Activated CD4-positive, alpha-beta T cell treated with anti-CD3 and anti-CD28 coated beads, Interleukin-2, amount 50 U/mL, for 48 hours (primary cell): ENCODE measurements at regions not wholly inside any gene's neighbourhood (a gene's known extent, or its start where the extent isn't known, plus 50 kb on each side); places are given as distances from the start of the nearest gene placed in this dataset.

ENCODE experiments used
- DNase-seq, 2 experiments: peaks; one replicate each; pipeline ENCODE4 v3.0.0-alpha.2; 2020

DNA sequence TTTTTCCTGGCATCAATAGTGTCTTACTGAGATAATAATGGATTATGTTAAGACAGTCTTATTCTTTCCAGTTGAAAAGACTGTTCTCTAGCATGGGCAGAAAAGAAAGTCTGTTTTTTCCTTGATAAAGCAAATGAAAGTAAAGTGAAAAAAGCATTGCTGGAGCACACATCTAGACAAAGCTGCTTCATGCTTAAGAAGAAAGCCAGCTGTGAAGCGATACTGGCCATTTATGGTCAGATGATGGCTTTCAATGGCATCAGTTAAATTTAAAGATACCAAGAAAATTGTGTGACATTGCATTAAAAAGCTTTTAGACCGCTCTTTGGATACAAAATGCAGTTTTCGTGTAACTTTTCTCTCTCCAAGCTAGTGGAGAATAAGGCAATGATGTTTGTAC lies 242.1 kb upstream of the TRAM1L1 start:
- DNase-seq = no peak

- DNase-seq = no peak
These were observed 243.0 kb upstream of the TRAM1L1 start for GRCh38 chr4:117328333-117328732.

DNA sequence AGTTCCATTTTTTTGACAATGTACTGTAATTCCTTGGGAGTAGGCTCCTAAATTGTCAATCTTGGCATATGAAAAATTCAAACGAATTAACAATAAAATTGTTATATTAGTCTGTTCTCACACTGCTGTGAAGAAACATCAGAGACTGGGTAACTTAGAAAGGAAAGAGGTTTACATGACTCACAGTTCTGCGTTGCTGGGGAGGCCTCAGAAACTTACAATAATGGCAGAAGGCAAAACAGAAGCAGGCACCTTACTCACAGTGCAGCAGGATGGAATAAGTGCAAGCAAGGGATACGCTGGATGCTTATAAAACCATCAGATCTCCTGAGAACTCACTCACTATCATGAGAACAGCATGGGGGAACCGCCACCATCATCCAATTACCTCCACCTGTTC lies 246.4 kb upstream of the TRAM1L1 start:
- DNase-seq = no peak

DNA sequence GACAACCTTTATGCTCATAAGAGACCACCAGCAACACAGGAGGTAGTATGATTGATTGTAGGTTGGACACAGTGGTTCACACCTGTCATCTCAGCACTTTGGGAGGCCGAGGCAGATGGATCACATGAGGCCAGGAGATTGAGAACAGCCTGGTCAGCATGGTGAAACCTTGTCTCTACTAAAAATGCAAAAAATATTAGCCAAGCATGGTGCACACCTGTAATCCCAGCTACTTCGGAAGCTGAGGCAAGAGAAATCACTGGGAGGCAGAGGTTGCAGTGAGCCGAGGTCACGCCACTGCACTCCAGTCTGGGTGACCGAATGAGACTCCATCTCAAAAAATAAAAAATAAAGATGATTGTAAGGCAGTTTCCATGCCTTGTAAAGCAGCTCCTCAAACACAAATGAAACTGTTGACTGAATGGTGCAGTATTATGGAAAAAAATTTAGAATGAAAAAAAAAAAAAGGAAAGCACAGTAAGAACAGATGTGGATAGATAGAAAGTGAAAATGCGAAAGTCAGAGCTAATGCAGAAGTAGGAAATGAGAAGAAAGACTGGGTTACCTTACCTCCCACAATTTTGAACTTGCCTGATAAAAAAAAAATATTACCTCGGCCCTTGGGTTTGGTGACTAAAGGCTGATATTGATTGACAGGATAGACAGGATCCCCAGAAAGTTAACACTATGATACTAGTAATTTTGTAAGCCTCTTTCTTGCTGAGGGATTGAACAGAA lies 249.2 kb upstream of the TRAM1L1 start:
- DNase-seq = no peak

DNA sequence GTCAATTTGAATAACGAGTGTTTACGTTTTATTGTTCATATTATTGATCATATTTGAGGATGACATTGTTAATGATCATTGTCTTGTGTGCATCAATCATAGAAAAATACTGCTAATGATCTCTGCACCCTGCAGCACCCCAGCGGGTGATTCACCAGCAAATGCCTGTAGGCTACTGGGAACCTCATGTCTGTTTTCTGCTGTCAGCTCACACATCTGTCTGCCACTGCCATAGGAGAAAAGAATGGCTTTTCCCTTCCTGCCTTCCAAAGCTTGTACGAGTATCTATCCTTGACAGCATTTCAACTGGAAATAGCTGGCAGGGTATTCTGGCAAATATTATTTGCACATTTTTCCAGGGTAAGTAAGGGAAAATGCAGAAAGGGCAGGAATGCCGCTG lies 272.1 kb upstream of the TRAM1L1 start:
- no peak for DNase-seq

DNA sequence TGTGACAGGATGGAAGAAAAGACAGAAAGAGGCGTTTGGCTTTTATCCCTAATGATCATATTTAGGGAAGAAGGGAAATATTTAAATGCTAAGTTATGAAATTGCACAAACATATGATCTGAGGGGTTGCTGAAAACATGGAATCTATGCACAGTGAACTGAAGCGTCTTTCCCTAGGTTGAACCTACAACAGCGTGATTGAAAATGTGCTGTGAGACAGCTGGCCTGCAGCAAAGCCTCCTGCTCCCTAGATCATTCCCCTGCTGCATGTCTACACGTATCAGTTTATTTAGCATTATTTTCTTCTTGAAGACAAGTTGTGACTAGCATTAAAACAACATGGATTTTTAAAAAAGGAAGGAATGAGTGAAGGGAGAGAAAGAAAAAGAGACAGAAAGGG lies 272.5 kb upstream of the TRAM1L1 start:
- DNase-seq = no peak

- DNase-seq = no peak
These were observed 285.7 kb upstream of the TRAM1L1 start for GRCh38 chr4:117370944-117371668.

DNA sequence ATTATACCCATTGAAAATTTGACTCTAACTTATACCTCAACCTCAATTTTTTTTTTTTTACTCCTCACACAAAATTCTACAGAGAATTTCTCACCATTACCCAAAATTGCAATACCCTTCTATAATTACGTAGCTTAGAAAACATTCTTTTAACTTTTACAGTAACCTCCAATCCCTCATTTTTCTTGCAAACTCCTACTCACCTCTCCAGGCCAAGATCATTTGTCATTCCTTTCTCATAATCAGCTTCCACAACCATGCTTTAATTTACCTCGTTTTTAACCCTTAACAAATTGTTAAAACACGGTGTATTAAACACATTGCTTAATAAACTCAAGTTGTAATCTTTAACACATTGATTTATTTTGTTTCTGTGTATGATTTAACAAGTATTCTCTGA lies 289.7 kb upstream of the TRAM1L1 start:
- no peak for DNase-seq

- no peak for DNase-seq
These were observed 291.3 kb upstream of the TRAM1L1 start for GRCh38 chr4:117376692-117377091.

GRCh38 chr4:117378942-117379341 lies 293.6 kb upstream of the TRAM1L1 start:
- DNase-seq = no peak

DNA sequence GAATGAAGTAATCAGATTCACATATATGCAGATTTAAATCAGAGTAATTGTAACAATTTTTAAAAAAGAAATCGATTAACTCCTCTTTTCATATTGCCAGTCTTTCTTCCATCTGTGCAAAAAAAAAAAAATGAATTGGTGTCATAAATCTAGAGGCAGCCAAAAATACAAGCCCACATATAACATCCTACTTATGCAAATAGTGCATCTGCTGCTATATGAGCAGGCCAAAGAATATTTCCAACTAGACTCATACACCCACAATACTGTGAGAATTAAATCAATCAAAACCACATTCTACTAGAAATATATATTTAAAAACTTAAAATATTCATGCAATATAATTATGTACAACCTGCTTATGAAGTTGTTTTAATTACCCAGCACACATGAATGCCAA lies 298.1 kb upstream of the TRAM1L1 start:
- no peak for DNase-seq

GRCh38 chr4:117385526-117385925 lies 300.1 kb upstream of the TRAM1L1 start:
- DNase-seq = no peak

- no peak for DNase-seq
These were observed 301.7 kb upstream of the TRAM1L1 start for GRCh38 chr4:117387072-117387471.

DNA sequence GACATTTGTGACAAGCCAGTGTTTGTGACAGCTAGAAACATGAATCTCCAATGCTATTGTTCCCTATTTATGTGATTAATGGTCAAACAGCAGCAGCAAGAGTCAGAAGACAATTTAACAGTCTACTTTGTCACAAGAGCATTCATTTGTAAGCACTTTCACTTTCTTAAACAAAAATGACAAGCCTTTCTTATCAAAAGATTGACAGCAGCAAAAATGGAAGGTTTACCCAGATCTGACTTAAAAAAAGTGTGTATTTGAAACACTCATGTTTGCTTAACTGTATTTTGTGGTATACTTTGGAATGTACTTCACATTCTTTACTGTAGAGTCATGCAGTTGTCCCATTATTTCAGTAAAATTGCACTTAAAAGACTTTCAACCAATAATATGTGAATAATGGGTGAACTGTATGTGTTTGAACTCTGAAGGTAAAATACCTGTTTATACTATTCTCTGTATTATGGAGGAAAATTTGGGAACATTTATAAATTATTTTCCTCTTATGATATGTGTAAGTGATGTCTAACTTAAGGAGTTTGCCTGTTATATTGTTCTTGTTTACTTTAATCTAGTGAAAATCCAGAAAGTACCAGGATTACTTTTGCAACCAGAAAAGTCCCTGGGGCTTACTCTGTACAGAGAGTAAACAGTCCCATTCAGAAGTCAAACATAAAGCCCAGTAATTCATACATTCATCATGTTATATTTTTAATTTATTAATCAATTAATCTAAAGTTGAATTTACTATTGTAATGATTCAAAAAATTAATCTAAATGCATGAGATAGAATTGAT lies 314.9 kb upstream of the TRAM1L1 start:
- no peak for DNase-seq

DNA sequence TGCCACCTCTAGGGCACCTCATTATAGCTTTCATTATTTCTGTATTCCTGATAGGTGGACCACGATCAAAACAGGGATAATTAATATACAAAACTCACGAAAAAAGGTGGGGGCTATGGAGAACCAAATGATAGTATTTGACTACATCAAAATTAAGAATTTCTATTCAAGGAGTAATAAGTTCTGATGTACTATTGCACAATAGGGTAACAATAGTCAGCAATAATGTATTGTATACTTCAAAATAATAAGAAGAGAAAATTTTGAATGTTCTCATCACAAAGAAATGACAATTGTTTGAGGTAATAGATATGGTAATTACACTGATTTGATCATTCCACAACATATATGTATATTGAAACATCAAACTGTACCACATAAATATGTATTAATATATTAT lies 327.3 kb upstream of the TRAM1L1 start:
- no peak for DNase-seq

- DNase-seq = no peak
These were observed 332.5 kb upstream of the TRAM1L1 start for GRCh38 chr4:117417856-117418255.

- DNase-seq = no peak
These were observed 335.6 kb upstream of the TRAM1L1 start for GRCh38 chr4:117420948-117421347.

DNA sequence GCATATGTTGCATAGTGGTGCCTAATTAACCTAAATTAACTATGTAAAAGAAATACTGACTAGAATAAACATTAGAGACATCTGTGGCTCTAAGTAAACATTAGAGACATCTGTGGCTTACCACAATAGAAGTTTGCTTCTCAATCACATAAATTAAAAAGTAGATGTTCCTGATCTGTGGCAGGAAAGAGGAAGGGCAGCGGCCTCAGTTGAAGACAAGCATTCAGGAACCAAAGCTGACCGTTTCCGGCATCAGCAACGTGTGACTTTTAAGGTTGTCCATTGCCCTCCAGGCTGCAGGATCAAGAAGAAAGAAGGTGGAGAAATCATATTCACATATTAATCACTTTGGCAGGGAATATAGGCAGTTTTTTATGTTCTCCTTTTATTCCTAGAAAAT lies 336.3 kb upstream of the TRAM1L1 start:
- DNase-seq = no peak

DNA sequence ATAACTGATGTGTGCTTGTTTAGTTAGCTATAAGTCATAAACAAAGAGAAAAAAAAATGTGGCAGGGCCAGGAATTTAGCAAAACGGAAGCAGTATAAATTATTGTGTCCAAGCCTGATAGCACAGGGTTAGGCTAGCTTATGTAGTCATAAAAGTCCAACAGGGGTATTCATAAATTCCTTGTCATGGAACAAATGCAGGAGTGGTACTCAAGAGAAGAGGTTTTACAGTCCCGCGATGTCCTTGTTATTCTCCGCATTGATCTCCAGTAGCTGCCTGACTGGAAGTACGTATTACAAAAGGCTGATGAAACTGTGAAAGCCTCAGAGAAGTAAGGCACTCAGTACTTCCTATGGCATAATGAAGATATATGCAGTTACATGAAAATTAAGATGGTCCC lies 336.9 kb upstream of the TRAM1L1 start:
- DNase-seq = no peak

DNA sequence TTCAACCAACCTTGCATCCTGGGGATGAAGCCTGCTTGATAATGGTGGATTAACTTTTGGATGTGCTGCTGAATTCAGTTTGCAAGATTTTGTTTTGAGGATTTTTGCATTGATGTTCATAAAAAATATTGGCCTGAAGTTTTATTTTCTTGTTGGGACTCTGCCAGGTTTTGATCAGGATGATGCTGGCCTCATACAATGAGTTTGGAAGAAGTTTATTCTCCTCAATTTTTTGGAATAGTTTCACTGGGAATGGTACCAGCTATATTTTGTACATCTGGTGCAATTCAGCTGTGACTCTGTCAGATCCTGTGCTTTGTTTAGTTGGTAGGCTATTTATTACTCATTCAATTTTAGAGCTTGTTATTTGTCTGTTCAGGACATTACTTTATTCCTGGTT lies 340.3 kb upstream of the TRAM1L1 start:
- DNase-seq = no peak

DNA sequence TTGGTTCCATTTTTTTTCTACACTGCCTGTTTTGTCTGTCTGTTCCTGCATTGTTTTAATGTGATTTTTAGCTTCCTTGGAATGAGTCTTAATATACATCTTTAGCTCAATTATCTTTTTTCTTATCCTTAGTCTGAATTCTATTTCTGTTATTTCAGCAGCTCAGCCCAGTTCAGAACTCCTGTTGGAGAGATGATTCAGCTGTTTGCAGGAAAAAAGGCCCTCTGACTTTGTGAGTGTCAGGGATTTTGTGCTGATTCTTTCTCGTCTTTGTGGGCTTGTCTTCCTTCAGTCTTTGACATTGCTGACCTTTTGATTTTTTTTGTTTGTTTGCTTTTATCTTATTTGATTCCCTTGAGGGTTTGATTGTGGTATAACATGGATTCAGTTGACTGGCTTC lies 343.2 kb upstream of the TRAM1L1 start:
- no peak for DNase-seq

- no peak for DNase-seq
These were observed 343.7 kb upstream of the TRAM1L1 start for GRCh38 chr4:117429061-117429460.

DNA sequence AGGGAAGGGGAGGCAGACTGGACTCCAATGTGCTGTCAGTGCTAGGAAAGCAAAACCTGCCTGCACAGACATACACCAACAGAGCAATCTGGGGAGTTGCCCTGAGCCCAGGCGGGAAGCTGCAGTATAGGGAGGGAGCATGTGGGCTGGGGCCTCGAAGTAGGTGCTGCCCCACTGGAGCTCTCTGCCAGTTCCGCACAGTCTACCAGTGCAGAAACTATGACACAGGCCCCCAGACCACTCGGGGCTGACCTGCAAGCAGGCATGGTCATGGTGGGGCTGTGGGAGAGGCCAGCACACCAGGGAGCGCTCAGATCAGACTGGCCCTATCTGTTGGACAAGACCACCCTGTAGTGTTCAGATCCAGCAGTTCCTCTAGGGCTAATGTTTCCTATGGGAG lies 344.1 kb upstream of the TRAM1L1 start:
- DNase-seq = no peak

GRCh38 chr4:117434424-117434823 lies 349.0 kb upstream of the TRAM1L1 start:
- DNase-seq = no peak
